PC-9 (cell line): ENCODE measurements at regions not wholly inside any gene's neighbourhood (a gene's known extent, or its start where the extent isn't known, plus 50 kb on each side); places are given as distances from the start of the nearest gene placed in this dataset.

Experiments
- BruUV-seq: library from RNA; stranded (reverse); fragments of 400-500 nt; replicated peaks from 2 replicates; lab custom pipeline; 2021; lab: Mats Ljungman, UMichigan
- CTCF ChIA-PET: fragments of 300-600 bp; sonication (Branson Sonifier 250); formaldehyde crosslinking; loops from one replicate; lab custom pipeline; 2022; ENCODE audit warnings: antibody characterized with exemption; lab: Charles Lee
- POLR2A ChIA-PET: fragments of 300-600 bp; sonication (Branson Sonifier 250); formaldehyde crosslinking; loops from one replicate; lab custom pipeline; 2022; ENCODE audit warnings: antibody characterized with exemption; ENCODE audit not compliant: unreplicated experiment; lab: Charles Lee
- DNase-seq, 2 experiments: peaks; one replicate each; pipeline versions ENCODE4 v3.0.0 to v3.0.0-alpha.2; 2015 to 2022; ENCODE audit warnings: mixed read lengths in 1 of 2
- H2AFZ ChIP-seq: fragments of 200-600 bp; sonication (generic); 2 replicates; pipeline ENCODE4 v1.8.1; 2017; ENCODE audit warnings: antibody characterized with exemption
- H3F3A ChIP-seq: fragments of 200-600 bp; sonication (generic); 2 replicates; pipeline ENCODE4 v1.8.1; 2017; ENCODE audit warnings: antibody characterized with exemption, mild to moderate bottlenecking, low read depth; ENCODE audit not compliant: insufficient read depth
- H3K27ac ChIP-seq: fragments of 200-600 bp; sonication (generic); 2 replicates; pipeline ENCODE4 v1.6.1; 2016; ENCODE audit warnings: mixed run types
- H3K27me3 ChIP-seq: fragments of 200-600 bp; sonication (generic); 2 replicates; pipeline ENCODE4 v1.6.1; 2016; ENCODE audit warnings: low read depth, mixed run types; ENCODE audit not compliant: insufficient read depth
- H3K36me3 ChIP-seq: fragments of 200-600 bp; sonication (generic); 2 replicates; pipeline ENCODE4 v1.6.1; 2016; ENCODE audit warnings: low read depth, mixed run types
- H3K4me1 ChIP-seq: fragments of 200-600 bp; sonication (generic); replicated peaks from 2 replicates; pipeline ENCODE4 v1.6.1; 2016; ENCODE audit warnings: mixed run types; ENCODE audit not compliant: insufficient read depth
- H3K4me2 ChIP-seq: fragments of 200-600 bp; sonication (generic); 2 replicates; pipeline ENCODE4 v1.6.1; 2017; ENCODE audit warnings: mixed run types
- H3K4me3 ChIP-seq: fragments of 200-600 bp; sonication (generic); 2 replicates; pipeline ENCODE4 v1.6.1; 2016; ENCODE audit warnings: mixed run types
- H3K79me2 ChIP-seq: fragments of 200-600 bp; sonication (generic); 2 replicates; pipeline ENCODE4 v1.6.1; 2017; ENCODE audit warnings: low read depth, mixed run types
- H3K9me2 ChIP-seq: fragments of 200-600 bp; sonication (generic); 2 replicates; pipeline ENCODE4 v1.8.1; 2017; ENCODE audit warnings: mild to moderate bottlenecking; ENCODE audit not compliant: insufficient read depth
- H3K9me3 ChIP-seq: fragments of 200-600 bp; sonication (generic); 2 replicates; pipeline ENCODE4 v1.8.1; 2016; ENCODE audit warnings: low read depth; ENCODE audit not compliant: insufficient read depth
- H4K20me1 ChIP-seq: fragments of 200-600 bp; sonication (generic); 2 replicates; pipeline ENCODE4 v1.8.1; 2017; ENCODE audit not compliant: insufficient read depth
- EZH2 ChIP-seq: fragments of 200-600 bp; sonication (generic); IDR thresholded peaks from 2 replicates; pipeline ENCODE4 v1.8.0; 2017; ENCODE audit warnings: antibody characterized with exemption, low read depth
- intact Hi-C: fragments of 100-400 bp; cut with micrococcal nuclease; formaldehyde crosslinking; loops from one replicate; pipeline ENCODE4 v1.10.0; 2022; ENCODE audit not compliant: unreplicated experiment
- TF ChIP-seq, protein P1 (sequence below): fragments of 200-600 bp; sonication (generic); conservative IDR thresholded peaks from 2 replicates; pipeline ENCODE4 v1.6.1; 2017; ENCODE audit warnings: mixed run types, antibody characterized with exemption, mild to moderate bottlenecking, moderate library complexity

DNA sequence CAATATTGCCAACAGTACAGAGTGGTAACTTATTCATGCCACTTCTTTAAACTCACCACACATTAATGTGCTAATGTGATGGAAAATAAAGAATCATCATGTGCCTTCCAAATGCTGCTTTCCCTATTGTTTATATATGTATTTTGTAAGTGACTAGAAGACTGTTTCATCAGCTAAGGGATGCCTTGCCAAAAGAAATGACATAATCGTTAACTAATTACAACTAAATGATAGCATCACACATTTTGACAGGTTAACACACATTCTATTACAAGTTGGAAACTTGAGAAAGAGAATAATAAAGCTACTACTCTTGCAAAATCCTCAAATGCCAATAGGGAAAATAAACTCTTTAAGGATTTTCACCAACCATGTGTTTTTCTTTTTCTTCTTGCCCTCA, 329.9 kb upstream of the AGTR1 start:
- no peaks in the 10 kb centered on the region for H3K27me3 ChIP-seq
- H3K9me2 ChIP-seq = no peaks in the 10 kb centered on the region
- DNase-seq = no peak
- no peaks in the 10 kb centered on the region for H4K20me1 ChIP-seq
- intact Hi-C loops = loop anchor here (5.0 to 10.0 kb wide), 6 partner anchors 60 to 1725 kb away; no protein-coding TSS in a partner anchor
- TF ChIP-seq, protein P1, sequence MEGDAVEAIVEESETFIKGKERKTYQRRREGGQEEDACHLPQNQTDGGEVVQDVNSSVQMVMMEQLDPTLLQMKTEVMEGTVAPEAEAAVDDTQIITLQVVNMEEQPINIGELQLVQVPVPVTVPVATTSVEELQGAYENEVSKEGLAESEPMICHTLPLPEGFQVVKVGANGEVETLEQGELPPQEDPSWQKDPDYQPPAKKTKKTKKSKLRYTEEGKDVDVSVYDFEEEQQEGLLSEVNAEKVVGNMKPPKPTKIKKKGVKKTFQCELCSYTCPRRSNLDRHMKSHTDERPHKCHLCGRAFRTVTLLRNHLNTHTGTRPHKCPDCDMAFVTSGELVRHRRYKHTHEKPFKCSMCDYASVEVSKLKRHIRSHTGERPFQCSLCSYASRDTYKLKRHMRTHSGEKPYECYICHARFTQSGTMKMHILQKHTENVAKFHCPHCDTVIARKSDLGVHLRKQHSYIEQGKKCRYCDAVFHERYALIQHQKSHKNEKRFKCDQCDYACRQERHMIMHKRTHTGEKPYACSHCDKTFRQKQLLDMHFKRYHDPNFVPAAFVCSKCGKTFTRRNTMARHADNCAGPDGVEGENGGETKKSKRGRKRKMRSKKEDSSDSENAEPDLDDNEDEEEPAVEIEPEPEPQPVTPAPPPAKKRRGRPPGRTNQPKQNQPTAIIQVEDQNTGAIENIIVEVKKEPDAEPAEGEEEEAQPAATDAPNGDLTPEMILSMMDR = no peak
- TF ChIP-seq EZH2 = no peak
- H3K27ac ChIP-seq = no peak overlapping the region
- H3K4me3 ChIP-seq = no peak overlapping the region
- H3F3A ChIP-seq = no peaks in the 10 kb centered on the region
- POLR2A ChIA-PET = interaction anchor here (0.7 kb wide), 1 partner anchor 533 kb away, joined by 23 read pairs; no protein-coding TSS in a partner anchor
- H3K36me3 ChIP-seq = no peaks in the 10 kb centered on the region
- H3K4me1 ChIP-seq = no peaks in the 10 kb centered on the region
- no peak overlapping the region for H3K4me2 ChIP-seq
- CTCF ChIA-PET = interaction anchor here (0.7 kb wide), 1 partner anchor 726 kb away, joined by 3 read pairs; no protein-coding TSS in a partner anchor
- BruUV-seq = no TSS peak
- no peak overlapping the region for H2AFZ ChIP-seq
- H3K9me3 ChIP-seq = no peaks in the 10 kb centered on the region
- H3K79me2 ChIP-seq = no peaks in the 10 kb centered on the region

DNA sequence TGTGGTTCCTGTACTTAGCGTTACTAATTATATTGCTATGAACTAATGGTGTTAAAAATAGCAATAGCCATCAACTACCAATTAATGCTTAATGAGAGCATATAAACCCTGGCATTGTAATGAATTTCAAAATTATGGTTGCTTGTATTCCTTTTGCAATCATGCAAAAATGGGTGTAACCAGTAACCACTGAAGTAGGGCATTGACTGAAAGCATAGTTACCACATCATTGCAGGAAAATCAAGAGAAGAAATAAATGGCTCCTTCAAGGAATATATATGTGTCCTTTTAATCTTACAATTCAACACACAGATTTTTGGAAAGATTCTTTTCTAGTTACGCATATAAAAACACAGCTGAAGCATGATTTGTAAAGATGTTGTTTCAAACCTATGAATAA, 328.3 kb upstream of the AGTR1 start:
- H3K27ac ChIP-seq = no peak overlapping the region
- H3K79me2 ChIP-seq = no peaks in the 10 kb centered on the region
- no peak for TF ChIP-seq EZH2
- TF ChIP-seq, protein P1 = no peak
- no peaks in the 10 kb centered on the region for H3K27me3 ChIP-seq
- no peaks in the 10 kb centered on the region for H3K9me3 ChIP-seq
- no peaks in the 10 kb centered on the region for H3K36me3 ChIP-seq
- CTCF ChIA-PET = no interaction called here
- no peaks in the 10 kb centered on the region for H4K20me1 ChIP-seq
- H3K4me2 ChIP-seq = no peak overlapping the region
- H3K4me1 ChIP-seq = no peaks in the 10 kb centered on the region
- BruUV-seq = no TSS peak
- POLR2A ChIA-PET = no interaction called here
- H3K9me2 ChIP-seq = no peaks in the 10 kb centered on the region
- no peak overlapping the region for H2AFZ ChIP-seq
- DNase-seq = no peak
- no peaks in the 10 kb centered on the region for H3F3A ChIP-seq
- intact Hi-C loops = loop anchor here (5.0 to 10.0 kb wide), 6 partner anchors 62 to 1727 kb away; no protein-coding TSS in a partner anchor
- H3K4me3 ChIP-seq = no peak overlapping the region

DNA sequence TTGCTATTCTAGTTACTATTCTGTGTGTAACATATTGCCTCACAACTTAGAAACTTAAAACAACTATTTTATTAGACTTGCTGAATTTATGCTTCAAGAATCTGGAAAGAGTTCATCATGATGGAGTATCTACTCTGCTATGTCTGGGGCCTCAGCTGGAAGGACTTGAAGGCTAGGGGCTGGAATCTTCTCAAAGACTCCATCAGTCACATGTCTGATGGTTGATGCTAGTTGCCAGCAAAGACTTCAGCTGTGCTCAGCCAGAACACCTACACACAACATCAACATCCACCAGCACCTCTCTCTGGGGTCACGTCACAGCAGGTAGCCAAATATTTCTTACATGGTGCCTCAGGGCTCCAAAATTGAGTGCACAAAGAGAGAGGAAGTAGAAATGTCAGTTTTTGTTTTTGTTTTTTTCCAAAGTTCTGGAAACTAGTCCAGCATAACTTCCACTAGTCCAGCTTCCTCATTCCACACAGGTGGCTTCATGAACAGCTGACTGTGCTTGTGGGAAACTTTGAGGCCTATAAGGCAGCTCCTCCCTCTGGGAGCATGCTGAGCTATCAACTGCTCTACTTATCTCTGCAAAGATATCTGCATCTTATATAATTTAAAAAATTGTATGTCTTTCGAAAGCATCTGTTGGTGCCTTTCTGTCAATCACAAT, 325.4 kb upstream of the AGTR1 start:
- H3K36me3 ChIP-seq = no peaks in the 10 kb centered on the region
- CTCF ChIA-PET = no interaction called here
- DNase-seq = peak; percentile 52 to 61
- H2AFZ ChIP-seq = no peak overlapping the region
- no peaks in the 10 kb centered on the region for H3K4me1 ChIP-seq
- no TSS peak for BruUV-seq
- H3K27me3 ChIP-seq = no peaks in the 10 kb centered on the region
- no peaks in the 10 kb centered on the region for H3K9me3 ChIP-seq
- H3K27ac ChIP-seq = no peak overlapping the region
- intact Hi-C loops = no loop called here
- no peaks in the 10 kb centered on the region for H3F3A ChIP-seq
- H3K4me3 ChIP-seq = no peak overlapping the region
- H3K4me2 ChIP-seq = no peak overlapping the region
- POLR2A ChIA-PET = interaction anchor here (0.5 to 0.7 kb wide), 4 partner anchors 90 to 579 kb away, joined by 3 to 6 read pairs (median 6); no protein-coding TSS in a partner anchor
- TF ChIP-seq, protein P1 = no peak
- TF ChIP-seq EZH2 = no peak
- no peaks in the 10 kb centered on the region for H4K20me1 ChIP-seq
- H3K79me2 ChIP-seq = no peaks in the 10 kb centered on the region
- H3K9me2 ChIP-seq = no peaks in the 10 kb centered on the region
